Neural cell (in vitro differentiated cells): ENCODE measurements at regions not wholly inside any gene's neighbourhood (a gene's known extent, or its start where the extent isn't known, plus 50 kb on each side); places are given as distances from the start of the nearest gene placed in this dataset.

ENCODE experiments used
- POLR2AphosphoS5 ChIP-seq: IDR thresholded peaks from 2 replicates; pipeline ENCODE4 v1.6.1; 2012
- RAD21 ChIP-seq: fragments of 450-650 bp; conservative IDR thresholded peaks from 2 replicates; pipeline ENCODE4 v1.6.1; 2014; ENCODE audit warnings: antibody characterized with exemption, mild to moderate bottlenecking, moderate library complexity
- TF ChIP-seq, protein P1 (sequence below): fragments of 450-650 bp; IDR thresholded peaks from 2 replicates; pipeline ENCODE4 v1.5.1; 2014; ENCODE audit warnings: antibody characterized with exemption, mild to moderate bottlenecking, moderate library complexity; ENCODE audit not compliant: poor library complexity, severe bottlenecking

DNA sequence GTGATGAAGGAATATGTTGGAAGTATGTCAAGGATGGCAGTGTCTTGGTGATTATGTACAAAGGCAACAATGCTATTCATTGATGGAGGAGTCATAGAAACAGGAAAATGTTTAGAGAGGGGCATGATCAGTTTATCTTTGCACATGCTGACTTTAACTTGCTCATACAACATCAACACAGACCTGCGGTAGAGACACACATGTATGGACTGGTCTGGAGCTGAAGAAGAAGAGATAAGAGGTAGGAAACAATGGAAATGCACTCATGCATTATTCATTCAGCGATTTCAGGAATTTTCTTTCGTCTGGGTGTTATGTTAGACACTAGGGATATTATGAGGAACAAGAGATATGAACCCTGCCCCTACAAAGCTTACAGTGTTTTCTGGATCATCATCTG is 1252.3 kb upstream of the TENM3 start:
- TF ChIP-seq, protein P1, sequence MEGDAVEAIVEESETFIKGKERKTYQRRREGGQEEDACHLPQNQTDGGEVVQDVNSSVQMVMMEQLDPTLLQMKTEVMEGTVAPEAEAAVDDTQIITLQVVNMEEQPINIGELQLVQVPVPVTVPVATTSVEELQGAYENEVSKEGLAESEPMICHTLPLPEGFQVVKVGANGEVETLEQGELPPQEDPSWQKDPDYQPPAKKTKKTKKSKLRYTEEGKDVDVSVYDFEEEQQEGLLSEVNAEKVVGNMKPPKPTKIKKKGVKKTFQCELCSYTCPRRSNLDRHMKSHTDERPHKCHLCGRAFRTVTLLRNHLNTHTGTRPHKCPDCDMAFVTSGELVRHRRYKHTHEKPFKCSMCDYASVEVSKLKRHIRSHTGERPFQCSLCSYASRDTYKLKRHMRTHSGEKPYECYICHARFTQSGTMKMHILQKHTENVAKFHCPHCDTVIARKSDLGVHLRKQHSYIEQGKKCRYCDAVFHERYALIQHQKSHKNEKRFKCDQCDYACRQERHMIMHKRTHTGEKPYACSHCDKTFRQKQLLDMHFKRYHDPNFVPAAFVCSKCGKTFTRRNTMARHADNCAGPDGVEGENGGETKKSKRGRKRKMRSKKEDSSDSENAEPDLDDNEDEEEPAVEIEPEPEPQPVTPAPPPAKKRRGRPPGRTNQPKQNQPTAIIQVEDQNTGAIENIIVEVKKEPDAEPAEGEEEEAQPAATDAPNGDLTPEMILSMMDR: no peak
- TF ChIP-seq POLR2AphosphoS5: no peak
- TF ChIP-seq RAD21: no peak
